GM21619 (cell line): ENCODE measurements at regions not wholly inside any gene's neighbourhood (a gene's known extent, or its start where the extent isn't known, plus 50 kb on each side); places are given as distances from the start of the nearest gene placed in this dataset.

ENCODE experiments used
- ATAC-seq: cut with Tn5 transposase; IDR thresholded peaks from one replicate; pipeline ENCODE4 v1.9.1; 2021; ENCODE audit not compliant: unreplicated experiment

DNA sequence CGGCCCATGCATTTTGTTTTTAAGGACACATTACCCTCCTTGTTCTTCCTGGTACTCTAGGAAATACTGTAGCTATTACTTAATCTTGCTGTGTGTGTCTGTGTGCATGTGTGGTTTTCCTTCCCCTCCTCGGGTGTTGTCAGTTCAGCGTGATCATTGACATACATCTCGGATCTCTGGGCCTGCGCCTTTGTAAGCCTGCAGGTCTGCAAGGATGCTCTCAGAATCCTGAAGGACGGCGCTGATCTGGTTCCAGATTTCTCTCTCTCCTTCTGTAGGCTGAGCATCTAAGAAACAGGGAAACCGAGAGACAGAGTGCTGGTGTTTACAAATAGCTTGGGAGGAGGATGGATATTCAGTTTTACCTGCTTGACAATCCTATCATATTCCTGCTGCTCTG lies 100.2 kb downstream of the CYRIA start:
- no peak for ATAC-seq

DNA sequence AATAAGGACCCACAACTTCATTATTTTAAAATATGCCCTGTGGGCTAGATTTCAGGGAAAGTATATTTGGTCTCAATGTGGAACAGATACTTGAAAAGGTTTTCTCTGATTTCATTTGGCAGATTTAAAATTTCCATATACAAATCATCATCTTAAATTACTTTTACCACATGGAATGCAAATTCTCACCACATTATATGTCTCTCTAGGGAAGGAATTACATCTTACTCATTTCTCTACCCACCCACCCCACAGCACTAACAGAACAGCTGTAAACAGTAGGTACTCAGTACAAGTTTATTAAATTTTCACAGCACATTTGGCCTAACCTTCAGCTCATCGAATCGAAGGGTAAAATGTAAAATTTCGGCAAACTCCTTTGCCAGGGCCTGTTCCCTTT lies 104.0 kb downstream of the CYRIA start:
- ATAC-seq: no peak

DNA sequence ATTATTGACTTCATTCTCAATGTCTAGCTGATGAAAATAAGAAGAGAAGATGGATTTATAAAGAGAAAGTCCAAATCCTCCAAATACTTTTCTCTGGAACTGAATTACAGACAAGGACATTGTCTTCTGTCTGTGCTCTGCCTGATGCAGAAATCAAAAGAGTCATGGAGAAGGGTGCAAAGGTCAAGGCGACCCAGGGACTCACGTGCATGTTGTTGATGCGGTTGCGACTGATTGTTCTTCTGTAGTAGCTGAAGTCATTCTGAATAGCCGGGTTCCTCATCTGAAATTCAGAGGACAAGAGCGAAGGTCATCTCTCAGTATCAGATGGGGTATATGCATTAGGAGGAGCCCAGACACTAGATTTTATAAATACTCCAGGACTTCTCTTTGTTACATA lies 104.4 kb downstream of the CYRIA start:
- ATAC-seq: no peak

DNA sequence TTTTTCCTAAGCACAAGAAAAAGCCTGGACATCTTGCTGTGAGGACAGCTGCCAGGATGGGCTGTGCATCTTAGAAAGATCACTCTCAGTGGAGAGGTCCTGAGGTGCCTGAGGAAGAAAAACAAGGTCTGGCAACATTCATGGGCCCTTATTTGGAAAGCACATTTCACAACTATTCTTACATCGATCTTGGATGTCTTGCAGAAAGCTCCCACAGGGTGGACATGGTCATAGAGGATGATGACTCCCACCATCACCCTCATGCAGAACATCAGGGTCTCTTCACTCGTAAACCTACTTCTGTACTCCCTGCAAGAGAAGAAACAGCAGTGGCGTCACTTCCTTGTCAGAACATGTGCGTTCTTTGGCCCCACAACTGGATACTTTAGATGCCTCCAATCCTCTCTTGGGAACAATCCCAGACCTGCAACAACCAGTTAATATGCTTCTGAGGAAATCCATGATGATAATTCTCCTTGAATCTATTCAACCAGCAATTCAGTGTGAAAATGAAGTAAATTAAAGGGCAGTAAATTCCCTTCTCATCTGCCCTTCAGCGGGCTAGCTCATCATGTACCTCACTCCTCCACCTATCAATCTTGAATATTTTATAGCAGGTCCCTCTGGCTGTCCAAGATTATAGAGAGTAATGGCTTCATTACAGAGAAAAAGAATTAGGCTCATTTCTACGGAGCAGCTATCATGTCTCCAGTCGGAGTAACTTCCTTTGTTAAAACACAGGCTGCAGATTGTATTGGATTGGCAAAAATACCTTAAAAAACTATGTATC lies 106.2 kb downstream of the CYRIA start:
- no peak for ATAC-seq

DNA sequence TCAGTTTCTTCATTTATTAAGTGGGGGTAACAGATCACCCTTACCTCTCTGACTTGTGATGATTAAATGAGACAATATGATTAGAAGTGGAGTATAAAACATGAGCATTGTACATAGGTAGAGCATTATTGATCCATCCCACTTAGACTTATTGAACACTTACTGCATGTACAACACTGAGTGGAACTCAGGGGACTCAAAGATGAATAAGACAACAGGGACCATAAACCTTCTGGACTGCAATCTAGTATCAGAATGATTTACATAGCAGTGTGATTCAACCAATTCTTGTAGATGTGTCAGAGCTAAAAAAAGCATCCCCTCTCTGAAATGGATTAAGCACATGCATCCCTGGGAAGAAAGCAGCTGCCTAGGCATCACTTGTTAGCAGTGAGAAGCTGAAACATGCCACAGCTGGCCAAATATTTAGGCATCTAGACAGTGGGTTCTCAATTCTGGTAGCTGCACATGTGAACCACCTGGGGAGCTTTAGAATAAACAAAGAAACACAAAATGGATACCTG lies 111.5 kb downstream of the CYRIA start:
- ATAC-seq: no peak

DNA sequence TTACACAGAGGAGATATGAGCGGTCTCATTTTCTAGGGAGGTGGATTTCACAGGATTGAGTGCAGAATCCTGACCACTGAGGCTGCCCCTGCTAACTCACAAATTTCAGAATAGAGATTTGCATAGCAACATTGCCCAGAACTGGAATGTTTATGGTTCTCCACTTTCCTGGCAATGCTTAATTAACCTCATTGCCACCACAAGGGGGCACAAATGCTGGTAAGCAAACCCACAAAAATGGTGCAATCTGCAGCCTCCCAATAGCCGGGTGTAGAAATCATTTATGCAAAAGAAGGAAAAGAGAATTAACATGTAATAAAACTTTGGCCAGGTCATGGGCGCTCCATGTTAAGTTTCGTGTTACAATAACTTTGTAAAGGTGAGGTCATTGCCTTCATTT lies 112.4 kb downstream of the CYRIA start:
- ATAC-seq: no peak

DNA sequence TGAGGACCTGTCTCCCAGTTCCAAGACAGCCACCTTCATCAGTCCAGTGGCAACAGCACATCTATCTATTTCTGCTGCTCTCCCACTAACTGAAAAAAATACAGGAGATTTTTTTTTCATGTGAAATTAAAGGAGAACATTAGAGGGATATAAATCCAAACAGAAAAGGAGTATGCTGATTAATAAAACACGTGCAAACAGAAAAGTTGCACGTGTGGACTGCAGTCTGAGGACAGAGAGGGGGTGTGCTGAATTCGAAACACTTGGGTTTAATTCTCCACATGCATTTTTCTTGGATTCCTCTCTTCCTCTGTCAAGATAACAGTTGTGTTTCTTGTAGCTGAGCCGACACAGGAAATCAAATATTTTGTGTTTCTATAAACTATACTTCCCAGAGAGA lies 113.4 kb downstream of the CYRIA start:
- no peak for ATAC-seq

DNA sequence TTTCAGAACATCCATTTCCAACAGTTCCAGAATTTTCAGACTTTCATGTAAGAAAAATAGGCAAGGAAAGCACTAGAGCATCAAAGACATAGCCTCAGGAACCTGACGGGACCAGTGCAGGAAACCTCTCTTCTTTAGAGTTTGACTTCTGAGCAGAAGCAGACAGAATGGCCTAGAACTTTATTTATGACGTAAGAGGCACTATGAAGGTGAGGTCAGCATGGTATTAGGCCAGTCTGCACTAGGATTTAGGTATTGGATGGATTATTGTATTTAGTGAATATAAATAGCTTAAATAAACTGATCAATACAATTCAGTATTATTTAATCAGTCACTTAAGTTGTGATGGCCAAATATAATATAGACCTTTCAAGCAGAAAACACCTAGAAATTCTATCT lies 117.6 kb downstream of the CYRIA start:
- no peak for ATAC-seq

DNA sequence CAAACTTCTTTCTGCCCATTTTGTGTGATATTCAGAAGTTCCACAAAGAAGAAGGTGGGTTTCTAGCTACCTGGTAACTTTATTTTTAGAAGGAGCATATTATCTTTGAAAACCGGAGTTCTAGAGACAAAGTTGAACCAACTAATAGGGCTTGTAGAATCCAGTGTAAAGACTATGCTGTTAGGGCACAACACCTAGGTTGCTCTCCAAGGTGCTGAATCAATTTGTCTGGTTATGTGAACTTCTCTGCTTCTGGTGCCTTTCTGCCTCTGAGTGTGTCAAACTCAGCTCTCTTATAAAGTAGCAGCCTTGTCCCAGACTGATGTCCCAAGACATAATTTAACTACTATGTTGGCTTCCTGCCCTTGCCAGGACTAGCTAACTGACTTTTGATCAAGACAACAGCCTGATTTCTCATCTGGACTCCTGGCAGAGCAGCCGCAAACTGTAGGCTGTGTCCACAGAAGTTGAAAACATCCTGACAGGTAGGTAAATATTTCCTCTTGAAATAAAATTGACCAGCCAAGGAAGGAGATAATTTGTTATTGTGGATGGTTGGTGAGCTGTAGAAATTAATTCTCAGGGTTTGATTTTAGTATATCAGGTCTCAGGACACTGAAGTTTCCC lies 119.4 kb downstream of the CYRIA start:
- ATAC-seq: no peak

DNA sequence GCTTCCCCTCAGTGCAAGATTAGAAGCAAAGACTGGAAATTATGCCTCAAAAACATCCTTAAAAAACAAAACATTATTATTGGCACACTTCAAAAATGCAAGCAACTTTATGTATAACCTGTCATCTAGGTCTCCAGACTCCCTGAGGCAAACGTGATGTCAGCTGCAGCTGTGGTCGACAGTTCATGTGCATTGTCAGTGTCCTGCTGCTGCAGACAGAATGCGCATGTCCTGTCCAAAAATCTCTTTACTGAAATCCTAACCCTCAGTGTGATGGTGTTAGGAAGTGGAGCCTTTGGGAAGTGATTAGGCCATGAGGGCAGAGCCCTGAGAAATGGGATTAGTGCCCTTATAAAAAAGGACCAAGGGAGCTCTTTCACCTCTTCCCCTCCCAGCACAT lies 126.9 kb downstream of the CYRIA start:
- ATAC-seq: no peak

DNA sequence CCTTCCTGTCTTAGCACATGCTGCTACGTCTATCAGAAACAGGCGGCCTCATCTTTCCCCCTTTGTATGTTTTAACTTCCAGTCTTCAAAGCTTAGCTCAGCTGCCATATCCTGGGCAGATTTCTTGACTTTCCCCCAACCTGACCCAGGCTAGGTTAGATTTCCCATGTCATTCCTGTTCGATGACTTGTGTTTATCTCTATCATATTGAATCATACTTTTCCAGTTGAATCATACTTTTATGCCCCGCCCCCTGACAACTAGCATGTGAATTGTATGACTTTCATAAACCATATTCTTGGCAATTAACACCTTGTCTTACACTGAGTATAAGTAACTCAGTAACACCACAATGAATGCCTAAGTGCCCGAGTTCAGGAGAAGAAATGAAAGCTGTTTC lies 128.3 kb downstream of the CYRIA start:
- no peak for ATAC-seq

DNA sequence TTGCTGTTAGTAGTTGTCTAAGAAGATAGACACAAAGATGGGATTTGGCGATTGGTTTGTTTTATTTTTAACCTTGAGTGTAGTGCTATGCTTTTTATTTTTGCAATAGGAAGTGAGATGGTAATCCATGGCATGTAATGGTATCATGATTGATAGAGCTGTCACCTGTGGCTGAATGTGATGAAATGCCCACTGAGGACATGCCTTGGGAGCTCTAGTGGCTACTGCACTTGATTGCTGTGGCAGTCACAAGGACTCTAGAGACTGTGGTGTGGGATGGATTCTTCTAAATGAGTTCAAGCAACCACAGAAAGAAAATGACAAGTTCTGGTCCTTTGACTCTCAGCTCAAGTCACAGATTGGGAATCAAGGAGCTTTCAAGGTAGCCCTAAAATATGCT lies 139.4 kb downstream of the CYRIA start:
- ATAC-seq: no peak

DNA sequence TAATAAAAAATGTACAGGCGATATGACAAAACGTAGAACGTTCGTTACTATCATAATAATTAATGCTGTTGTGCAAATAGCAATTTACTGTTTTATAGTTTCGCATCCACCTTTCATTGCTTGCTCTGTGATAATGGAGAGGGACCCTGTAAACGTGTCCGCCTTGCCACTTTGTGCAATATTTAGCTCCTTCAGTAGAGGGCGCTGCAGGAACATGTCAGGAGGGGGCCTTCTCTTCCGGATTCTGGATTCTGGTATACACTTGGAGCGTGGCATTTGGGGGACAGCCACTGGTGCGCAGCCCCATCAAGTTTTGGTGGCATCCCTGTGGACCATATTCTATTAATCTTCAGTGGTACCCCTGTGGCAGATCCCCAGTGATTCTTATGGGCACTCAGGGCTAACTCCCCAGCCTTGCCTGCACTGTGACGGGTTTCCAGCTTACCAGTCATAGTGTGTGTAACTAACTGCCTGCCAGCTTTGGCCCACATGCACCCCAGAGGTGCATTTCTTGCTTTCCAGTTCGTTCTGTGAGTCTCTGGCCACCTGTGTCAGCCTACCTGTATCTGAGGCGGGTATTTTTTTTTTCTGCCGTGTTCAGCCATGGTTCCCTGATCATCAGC lies 140.3 kb downstream of the CYRIA start:
- ATAC-seq: no peak

DNA sequence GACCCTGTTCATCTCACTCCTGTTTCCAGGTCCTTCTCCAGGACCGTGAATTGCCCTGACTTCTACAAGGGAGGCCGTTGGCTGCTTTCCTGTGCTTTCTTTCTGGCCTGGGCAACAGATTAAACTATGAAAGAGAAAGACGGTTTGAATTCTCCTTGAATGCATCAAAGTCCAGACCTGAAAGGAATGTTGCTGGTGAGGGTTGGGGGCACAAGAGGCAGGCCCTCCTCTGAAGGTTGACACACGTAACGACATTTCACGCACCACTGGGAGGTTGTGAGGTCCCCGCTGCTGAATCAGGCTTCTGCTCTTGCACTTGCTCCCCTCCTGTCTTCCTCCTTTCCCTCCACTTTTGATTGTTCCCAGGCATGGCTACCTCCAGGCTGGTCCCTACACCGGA lies 141.9 kb downstream of the CYRIA start:
- ATAC-seq: no peak

DNA sequence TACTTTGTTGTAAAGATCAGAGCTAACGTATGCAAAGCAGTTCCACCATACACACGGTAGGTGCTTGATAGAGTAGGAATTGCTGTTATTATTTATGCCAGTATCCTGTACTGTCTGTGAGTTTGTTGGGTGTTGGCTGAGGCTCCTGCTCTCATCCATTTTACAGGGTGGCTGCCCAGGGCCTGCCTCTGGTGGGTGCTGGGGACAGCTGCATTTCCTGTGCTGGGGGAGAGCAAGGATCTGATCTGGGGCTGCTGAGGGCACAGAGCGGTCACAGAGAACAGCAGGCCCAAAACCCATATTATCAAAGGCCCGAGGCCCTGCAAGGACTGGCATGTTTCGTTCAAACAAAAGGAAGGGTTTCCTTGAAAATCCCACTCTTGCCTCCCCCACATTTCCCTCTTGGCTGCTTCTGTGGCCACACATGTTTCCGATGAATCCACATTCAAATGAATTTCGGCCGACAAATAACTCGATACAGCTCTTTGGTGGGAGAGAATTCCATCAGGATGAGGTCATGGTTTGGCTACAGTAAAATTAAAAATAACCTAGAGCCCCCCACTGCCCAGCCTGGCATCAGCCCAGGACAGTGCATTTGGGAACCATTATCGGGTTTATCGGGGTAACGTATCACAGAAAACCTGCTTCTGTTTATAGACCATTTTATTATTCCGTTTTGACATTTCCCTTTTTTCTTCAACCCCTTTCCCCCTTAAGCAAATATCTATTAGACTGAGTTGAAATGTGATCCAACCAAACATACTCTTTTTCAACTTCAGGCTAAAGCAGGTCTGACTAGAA lies 143.4 kb downstream of the CYRIA start:
- no peak for ATAC-seq

DNA sequence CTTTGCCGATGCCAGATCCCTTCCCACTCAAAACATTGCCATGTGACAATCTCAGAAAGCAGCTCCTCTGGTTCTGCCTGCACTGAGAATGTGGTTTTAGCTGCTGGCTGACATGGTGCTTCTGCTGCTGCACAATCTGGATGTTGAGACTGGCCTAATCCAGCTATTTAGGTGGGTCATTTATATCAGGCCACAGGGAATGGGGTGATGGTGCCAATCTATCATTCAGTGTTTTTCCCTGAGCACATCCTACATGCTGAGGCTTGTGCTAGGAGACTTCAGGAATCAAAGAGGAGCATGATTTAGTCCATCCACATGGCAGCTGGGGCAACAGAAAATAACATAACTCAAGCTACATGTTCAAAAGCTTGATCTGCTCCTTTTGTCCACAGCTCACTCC lies 144.7 kb downstream of the CYRIA start:
- no peak for ATAC-seq

DNA sequence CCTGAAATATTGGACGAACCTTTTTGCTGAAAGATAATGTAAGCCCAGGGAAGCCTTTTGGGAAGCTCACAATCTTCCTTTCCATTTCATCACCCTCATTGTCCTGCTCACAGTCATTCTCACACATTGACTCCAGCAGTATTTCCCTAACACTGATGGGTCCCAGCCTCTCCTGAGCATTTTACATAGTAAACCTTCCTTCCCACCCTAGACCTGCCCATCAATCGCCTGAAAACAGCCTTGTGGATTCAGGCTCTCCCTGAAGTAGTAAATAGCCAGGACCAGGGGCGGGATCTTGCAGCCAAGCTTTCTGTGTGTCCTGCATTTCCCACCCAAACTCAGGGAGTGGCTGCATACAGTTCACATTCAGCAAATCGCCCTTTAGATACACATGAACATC lies 149.9 kb downstream of the CYRIA start:
- no peak for ATAC-seq

DNA sequence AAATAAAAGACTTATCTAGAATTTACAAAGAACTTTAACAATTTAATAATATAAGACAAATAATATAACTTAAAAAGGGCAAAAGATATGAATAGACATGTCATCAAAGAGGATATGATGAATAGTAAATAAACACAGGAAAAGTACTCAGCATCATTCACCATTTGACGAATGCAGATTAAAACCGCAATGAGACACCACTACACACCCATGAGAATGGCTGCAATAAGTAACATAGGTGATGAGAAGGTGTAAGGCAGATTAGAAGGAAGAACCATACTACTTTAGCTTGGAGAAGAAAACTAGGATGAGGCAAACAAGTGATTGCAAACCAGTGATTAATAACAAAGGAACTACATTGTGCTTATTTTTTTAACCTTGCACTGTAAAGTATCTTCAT lies 152.0 kb downstream of the CYRIA start:
- ATAC-seq: no peak

DNA sequence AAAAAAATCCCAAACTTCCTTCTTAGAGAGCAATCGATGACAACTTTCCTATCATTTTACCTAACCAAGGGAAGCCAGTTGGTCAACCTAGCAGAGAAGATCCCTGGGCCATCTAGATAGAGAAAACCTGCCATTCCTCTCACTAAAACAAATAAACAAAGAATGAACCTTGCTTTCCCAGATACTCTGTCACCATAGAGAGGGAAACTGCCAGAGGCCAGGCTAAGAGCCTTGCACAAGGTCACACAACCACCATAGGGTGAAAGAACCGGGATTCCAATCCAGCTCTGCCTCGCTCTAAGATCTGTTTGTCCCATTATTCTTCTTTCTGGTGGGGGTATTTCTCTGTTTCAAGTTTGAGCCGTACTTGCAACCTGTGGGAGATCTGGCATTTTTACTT lies 154.6 kb downstream of the CYRIA start:
- no peak for ATAC-seq

DNA sequence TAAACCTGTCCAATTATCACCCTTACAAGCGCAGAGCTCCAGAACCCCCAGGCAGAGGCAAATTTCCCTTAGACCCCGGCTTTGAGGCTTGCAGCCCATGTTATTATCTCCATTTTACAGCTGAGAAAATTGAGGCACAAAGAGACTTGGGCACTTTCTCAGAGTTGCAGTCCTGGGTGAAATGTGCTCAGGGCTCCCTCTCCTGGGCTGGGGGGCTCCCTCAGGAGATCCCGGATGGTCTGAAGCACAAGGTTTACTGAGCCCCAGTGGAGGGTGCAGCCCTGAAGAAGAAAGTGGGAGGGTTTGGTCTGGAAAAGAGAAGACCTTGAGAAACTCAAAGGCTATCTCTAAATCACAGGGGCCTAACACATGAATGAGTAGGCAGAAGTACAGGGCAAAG lies 156.6 kb downstream of the CYRIA start:
- no peak for ATAC-seq

DNA sequence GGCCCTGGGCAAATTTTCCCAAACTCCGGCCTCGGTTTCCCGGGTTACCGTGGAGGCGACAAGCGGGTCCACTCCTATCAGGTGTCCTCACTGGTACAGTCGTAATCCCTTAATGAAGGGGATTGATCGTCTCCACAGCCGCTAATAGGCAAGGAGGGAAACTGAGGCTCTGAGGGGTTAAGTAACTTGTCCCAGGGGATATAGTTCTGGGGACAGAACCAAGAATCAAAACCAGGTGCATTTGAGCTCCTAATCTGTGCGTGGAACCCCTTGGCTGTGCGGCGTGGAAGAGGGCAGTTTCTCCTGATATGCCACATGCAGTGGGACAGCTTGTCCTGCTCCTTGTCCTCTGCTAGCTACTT lies 157.2 kb downstream of the CYRIA start:
- no peak for ATAC-seq
